Transverse colon (tissue), 4 donors: ENCODE measurements at regions not wholly inside any gene's neighbourhood (a gene's known extent, or its start where the extent isn't known, plus 50 kb on each side); places are given as distances from the start of the nearest gene placed in this dataset.

Experiments used
- DNase-seq: peaks from one replicate; pipeline ENCODE4 v3.0.0-alpha.2; 2019
- H3K27ac ChIP-seq, 4 donors: fragments of 200-600 bp; sonication (generic); 2 replicates each; pipeline ENCODE4 v1.5.1; 2016 to 2018; ENCODE audit warnings: inconsistent platforms in 4 of 4
- H3K27me3 ChIP-seq: fragments of 200-600 bp; sonication (generic); 2 replicates; pipeline ENCODE4 v1.5.1; 2017; ENCODE audit warnings: inconsistent platforms
- H3K36me3 ChIP-seq, 4 donors: fragments of 200-600 bp; sonication (generic); 2 replicates each; pipeline ENCODE4 v1.5.1; 2017 to 2019; ENCODE audit warnings: inconsistent platforms in 4 of 4
- H3K4me1 ChIP-seq, 4 donors: fragments of 200-600 bp; sonication (generic); 2 replicates each; pipeline ENCODE4 v1.5.1; 2017 to 2020; ENCODE audit warnings: inconsistent platforms in 4 of 4
- H3K4me3 ChIP-seq, 4 donors: fragments of 200-600 bp; sonication (generic); 1 replicate in 1 of 4; 2 replicates in 3 of 4; pipeline versions ENCODE4 v1.5.1 to v1.6.1; 2017 to 2019; ENCODE audit warnings: inconsistent platforms in 4 of 4
- H3K9me3 ChIP-seq, 2 donors: fragments of 200-600 bp; sonication (generic); 2 replicates each; pipeline ENCODE4 v1.5.1; 2017 to 2019; ENCODE audit warnings: inconsistent platforms in 2 of 2
- EP300 ChIP-seq: sonication (generic); formaldehyde crosslinking; IDR thresholded peaks from one replicate; pipeline ENCODE4 v1.6.1; 2017; ENCODE audit warnings: antibody characterized with exemption, low read depth
- POLR2A ChIP-seq: fragments of 450-650 bp; IDR thresholded peaks from one replicate; pipeline ENCODE4 v1.6.1; 2016; ENCODE audit warnings: antibody characterized with exemption, mild to moderate bottlenecking, moderate library complexity
- POLR2AphosphoS5 ChIP-seq, 3 donors: sonication (generic); formaldehyde crosslinking; IDR thresholded peaks; one replicate each; pipeline ENCODE4 v1.6.1; 2016; ENCODE audit warnings: antibody characterized with exemption in 3 of 3
- WGBS, 2 donors: methylation state at CpG; one replicate each; pipeline ENCODE4 v1.1.5; 2018; ENCODE audit warnings: low coverage in 1 of 2; 5-methylcytosine and 5-hydroxymethylcytosine counted together
- in situ Hi-C, 4 donors: fragments of 200-750 bp; cut with MboI; loops; one replicate each; pipeline versions ENCODE4 v1.15.0 to v1.15.1; 2017; ENCODE audit warnings: low sequenced_read_pairs in 3 of 4, low pct_ligation_motif_present in 1 of 4, low pct_unique_long_range_greater_than_20kb in 1 of 4
- intact Hi-C: fragments of 100-400 bp; cut with DNase I; formaldehyde crosslinking; loops from one replicate; pipeline ENCODE4 v1.15.1; 2023; ENCODE audit warnings: low total_unique reads
- TF ChIP-seq, protein P1 (sequence below), 5 experiments: fragments of 200-600 bp in 3 of 5; fragments of 450-650 bp in 2 of 5; sonication (generic) in 3 of 5; IDR thresholded peaks; 1 replicate in 2 of 5; 2 replicates in 3 of 5; pipeline ENCODE4 v1.5.1; 2016 to 2017; ENCODE audit warnings: antibody characterized with exemption in 5 of 5, inconsistent platforms in 3 of 5, mild to moderate bottlenecking in 2 of 5, moderate library complexity in 1 of 5

DNA sequence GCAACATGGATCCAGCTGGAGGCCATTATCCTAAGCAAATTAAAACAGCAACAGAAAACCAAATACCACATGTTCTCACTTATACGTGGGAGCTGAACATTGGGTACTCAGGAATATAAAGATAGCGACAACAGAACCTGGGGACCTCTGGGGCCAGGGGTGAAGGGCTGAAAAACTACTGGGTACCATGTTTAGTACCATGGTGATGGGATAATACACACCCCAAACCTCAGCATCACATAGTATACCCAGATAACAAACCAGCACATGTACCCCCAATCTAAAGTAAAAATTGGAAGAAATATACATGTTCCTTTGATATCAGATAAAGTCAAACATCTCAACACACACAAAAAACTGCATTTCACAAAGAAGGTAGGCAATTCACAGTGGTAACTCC is 876.2 kb downstream of the TBL1XR1 start:
- no peak overlapping the region for H3K27ac ChIP-seq

DNA sequence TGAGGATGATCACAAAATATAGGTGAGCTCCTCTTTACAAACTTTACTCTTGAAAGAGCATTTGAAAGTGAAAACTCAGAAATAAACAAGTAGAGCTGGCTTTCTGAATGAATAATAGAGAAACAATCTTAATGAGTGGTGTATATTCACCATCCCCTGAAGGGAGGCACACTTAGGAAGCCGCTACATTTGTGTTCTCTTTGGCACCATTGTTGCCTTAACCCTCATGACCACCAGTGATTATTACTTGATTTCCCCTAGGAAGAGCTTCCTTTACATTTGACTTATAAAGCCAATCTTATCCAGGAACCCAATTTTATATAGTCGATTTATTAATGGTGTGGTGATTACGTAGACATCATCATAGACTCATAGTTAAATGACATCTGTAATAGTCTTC is 883.9 kb downstream of the TBL1XR1 start:
- 75 to 94% methylated on average over 3 of the region's 3 CpGs for WGBS, 2 donors
- Histone ChIP-seq H3K27ac (no peak overlapping the region), H3K27me3 (no peaks in the 10 kb centered on the region), H3K4me1 (no peaks in the 10 kb centered on the region), H3K36me3 (no peaks in the 10 kb centered on the region), H3K4me3 (no peak overlapping the region), H3K9me3 (no peaks in the 10 kb centered on the region)
- in situ Hi-C loops, result no loop called here
- TF ChIP-seq POLR2A (no peak), EP300 (no peak), POLR2AphosphoS5 (IDR thresholded peaks at IDR 0.05) (no peak)
- TF ChIP-seq, protein P1, sequence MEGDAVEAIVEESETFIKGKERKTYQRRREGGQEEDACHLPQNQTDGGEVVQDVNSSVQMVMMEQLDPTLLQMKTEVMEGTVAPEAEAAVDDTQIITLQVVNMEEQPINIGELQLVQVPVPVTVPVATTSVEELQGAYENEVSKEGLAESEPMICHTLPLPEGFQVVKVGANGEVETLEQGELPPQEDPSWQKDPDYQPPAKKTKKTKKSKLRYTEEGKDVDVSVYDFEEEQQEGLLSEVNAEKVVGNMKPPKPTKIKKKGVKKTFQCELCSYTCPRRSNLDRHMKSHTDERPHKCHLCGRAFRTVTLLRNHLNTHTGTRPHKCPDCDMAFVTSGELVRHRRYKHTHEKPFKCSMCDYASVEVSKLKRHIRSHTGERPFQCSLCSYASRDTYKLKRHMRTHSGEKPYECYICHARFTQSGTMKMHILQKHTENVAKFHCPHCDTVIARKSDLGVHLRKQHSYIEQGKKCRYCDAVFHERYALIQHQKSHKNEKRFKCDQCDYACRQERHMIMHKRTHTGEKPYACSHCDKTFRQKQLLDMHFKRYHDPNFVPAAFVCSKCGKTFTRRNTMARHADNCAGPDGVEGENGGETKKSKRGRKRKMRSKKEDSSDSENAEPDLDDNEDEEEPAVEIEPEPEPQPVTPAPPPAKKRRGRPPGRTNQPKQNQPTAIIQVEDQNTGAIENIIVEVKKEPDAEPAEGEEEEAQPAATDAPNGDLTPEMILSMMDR (IDR thresholded peaks at IDR 0.05), result no peak
- no peak for DNase-seq
- intact Hi-C loops, result no loop called here

More for the DNA sequence above, 876.2 kb downstream of the TBL1XR1 start:
- H3K4me3 ChIP-seq, result no peak overlapping the region
- no peak for DNase-seq
- H3K36me3 ChIP-seq, result no peaks in the 10 kb centered on the region
- no peaks in the 10 kb centered on the region for H3K9me3 ChIP-seq
- in situ Hi-C loops, result no loop called here
- H3K4me1 ChIP-seq, result no peaks in the 10 kb centered on the region
- 88 to 92% methylated on average over 2 of the region's 2 CpGs for WGBS, 2 donors
- intact Hi-C loops, result no loop called here
- TF ChIP-seq EP300 (no peak), POLR2A (no peak), POLR2AphosphoS5 (IDR thresholded peaks at IDR 0.05) (no peak)
- TF ChIP-seq, protein P1 (IDR thresholded peaks at IDR 0.05), result no peak
- no peaks in the 10 kb centered on the region for H3K27me3 ChIP-seq

DNA sequence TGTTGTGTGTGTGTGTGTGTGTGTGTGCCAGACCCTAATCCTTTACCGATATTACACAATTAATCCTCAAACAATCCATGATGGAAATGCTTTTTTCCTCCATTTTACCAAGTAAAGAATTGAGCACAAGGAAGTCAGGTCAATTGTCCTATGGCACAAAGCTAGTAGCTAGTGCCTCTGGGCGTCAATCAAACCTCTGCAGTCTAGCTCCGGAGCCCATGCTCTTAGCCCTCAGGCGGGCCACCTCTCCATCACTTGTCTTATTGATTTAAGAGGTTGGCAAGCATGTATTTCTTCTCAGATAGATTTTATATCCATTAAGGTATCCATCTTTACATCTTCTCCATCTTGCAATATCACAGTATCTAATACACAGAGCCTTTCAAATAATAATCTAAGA is 886.6 kb downstream of the TBL1XR1 start:
- intact Hi-C loops, result no loop called here
- H3K27me3 ChIP-seq, result no peaks in the 10 kb centered on the region
- H3K4me1 ChIP-seq, result no peaks in the 10 kb centered on the region
- no peaks in the 10 kb centered on the region for H3K36me3 ChIP-seq
- H3K9me3 ChIP-seq, result no peaks in the 10 kb centered on the region
- DNase-seq, result no peak
- no peak for TF ChIP-seq EP300
- no peak for TF ChIP-seq POLR2AphosphoS5 (IDR thresholded peaks at IDR 0.05)
- TF ChIP-seq, protein P1 (IDR thresholded peaks at IDR 0.05), result no peak
- TF ChIP-seq POLR2A, result no peak
- H3K27ac ChIP-seq, result no peak overlapping the region
- in situ Hi-C loops, result no loop called here
- 92 to 93% methylated on average over 4 of the region's 4 CpGs for WGBS, 2 donors
- no peak overlapping the region for H3K4me3 ChIP-seq

DNA sequence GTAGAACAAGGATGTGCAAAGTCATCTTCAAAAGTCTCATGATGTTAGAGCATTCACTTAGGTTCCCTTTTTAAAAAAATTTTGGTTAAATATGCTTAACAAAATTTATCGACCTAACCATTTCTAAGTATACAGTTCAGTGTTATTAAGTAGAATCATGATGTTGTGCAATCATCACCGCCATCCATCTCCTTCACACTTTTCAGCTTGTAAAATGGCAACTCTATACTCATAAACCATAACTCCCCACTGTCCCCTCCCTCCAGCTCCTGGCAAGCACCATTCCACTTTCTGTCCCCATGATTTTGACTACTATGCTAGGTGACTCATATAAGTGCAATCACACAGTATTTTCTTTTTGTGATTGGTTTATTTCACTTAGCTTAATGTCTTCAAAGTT is 895.0 kb downstream of the TBL1XR1 start:
- no peaks in the 10 kb centered on the region for H3K9me3 ChIP-seq
- no peak for DNase-seq
- H3K27me3 ChIP-seq, result no peaks in the 10 kb centered on the region
- in situ Hi-C loops, result no loop called here
- no peaks in the 10 kb centered on the region for H3K36me3 ChIP-seq
- WGBS, 2 donors, result 82 to 89% methylated on average over 2 of the region's 2 CpGs
- TF ChIP-seq EP300 (no peak), POLR2AphosphoS5 (IDR thresholded peaks at IDR 0.05) (no peak), POLR2A (no peak)
- TF ChIP-seq, protein P1 (IDR thresholded peaks at IDR 0.05), result no peak
- no peak overlapping the region for H3K4me3 ChIP-seq
- intact Hi-C loops, result no loop called here
- H3K27ac ChIP-seq, result no peak overlapping the region
- no peaks in the 10 kb centered on the region for H3K4me1 ChIP-seq
